B cell (primary cell): ENCODE measurements at regions not wholly inside any gene's neighbourhood (a gene's known extent, or its start where the extent isn't known, plus 50 kb on each side); places are given as distances from the start of the nearest gene placed in this dataset.

Experiments
- ATAC-seq: fragments of 200-7000 bp; cut with Tn5 transposase; one replicate; pipeline ENCODE4 v1.10.0; 2021; ENCODE audit warnings: low read depth, mild to moderate bottlenecking, moderate number of reproducible peaks, moderate library complexity
- CTCF ChIA-PET: fragments of 350-600 bp; sonication (Branson Sonifier 250); formaldehyde crosslinking; loops from one replicate; lab custom pipeline; 2021; ENCODE audit warnings: antibody characterized with exemption, inconsistent platforms; lab: Charles Lee
- POLR2A ChIA-PET: fragments of 350-600 bp; sonication (Branson Sonifier 250); formaldehyde crosslinking; loops from one replicate; lab custom pipeline; 2021; ENCODE audit warnings: antibody characterized with exemption; lab: Charles Lee
- DNase-seq: peaks from one replicate; pipeline ENCODE4 v3.0.0; 2013
- H2AFZ ChIP-seq: 2 replicates; pipeline ENCODE4 v1.6.1; 2012; ENCODE audit warnings: mild to moderate bottlenecking, low read depth, low read length; ENCODE audit not compliant: insufficient read depth, poor library complexity, severe bottlenecking
- H3K27ac ChIP-seq, 2 donors: 1 replicate in 1 of 2; 2 replicates in 1 of 2; pipeline ENCODE4 v1.5.1; 2012 to 2013; ENCODE audit warnings: low read length in 2 of 2, mild to moderate bottlenecking in 2 of 2, moderate library complexity in 1 of 2
- H3K27me3 ChIP-seq, 4 experiments: fragments of 200-600 bp in 1 of 4; sonication (generic) in 1 of 4; replicated peaks in 1 of 4; 1 replicate in 2 of 4; 2 replicates in 2 of 4; pipeline versions ENCODE4 v1.6.1 to v1.7.0; 2013 to 2016; ENCODE audit warnings: low read length in 3 of 4, mild to moderate bottlenecking in 2 of 4, mixed read lengths in 1 of 4, moderate library complexity in 1 of 4; ENCODE audit not compliant: insufficient read depth in 4 of 4, control insufficient read depth in 3 of 4; ENCODE audit errors: control extremely low read depth in 1 of 4
- H3K36me3 ChIP-seq, 2 experiments: replicated peaks in 1 of 2; 1 replicate in 1 of 2; 2 replicates in 1 of 2; pipeline versions ENCODE4 v1.6.1 to v1.7.1; 2013; ENCODE audit warnings: low read length in 1 of 2; ENCODE audit not compliant: insufficient read depth in 2 of 2, control insufficient read depth in 1 of 2; ENCODE audit errors: control extremely low read depth in 1 of 2, extremely low read depth in 1 of 2
- H3K4me1 ChIP-seq, 2 donors: fragments of 200-600 bp in 1 of 2; sonication (generic) in 1 of 2; 1 replicate in 1 of 2; 2 replicates in 1 of 2; pipeline versions ENCODE4 v1.5.1 to v1.6.1; 2013 to 2017; ENCODE audit warnings: low read length in 2 of 2; ENCODE audit not compliant: control insufficient read depth in 2 of 2, insufficient read depth in 2 of 2
- H3K4me2 ChIP-seq: replicated peaks from 2 replicates; pipeline ENCODE3; 2012; ENCODE audit warnings: mild to moderate bottlenecking, low read depth, low read length; ENCODE audit not compliant: poor library complexity, severe bottlenecking
- H3K4me3 ChIP-seq, 5 experiments: fragments of 200-600 bp in 1 of 5; sonication (generic) in 1 of 5; 1 replicate in 3 of 5; 2 replicates in 2 of 5; pipeline versions ENCODE4 v1.5.1 to v1.7.0; 2011 to 2016; ENCODE audit warnings: low read length in 4 of 5, mild to moderate bottlenecking in 4 of 5, low read depth in 2 of 5, control low read depth in 1 of 5, moderate library complexity in 1 of 5; ENCODE audit not compliant: insufficient read depth in 1 of 5; ENCODE audit errors: control extremely low read depth in 1 of 5, extremely low read depth in 1 of 5
- H3K79me2 ChIP-seq: fragments of 200-600 bp; sonication (generic); one replicate; pipeline ENCODE4 v1.6.0; 2016; ENCODE audit warnings: low read length; ENCODE audit not compliant: control insufficient read depth, insufficient read depth
- H3K9ac ChIP-seq: fragments of 200-600 bp; sonication (generic); 2 replicates; pipeline ENCODE4 v1.6.1; 2017; ENCODE audit warnings: mild to moderate bottlenecking, low read length, moderate library complexity
- H3K9me3 ChIP-seq, 3 donors: one replicate each; pipeline versions ENCODE4 v1.6.1 to v1.7.1; 2013; ENCODE audit warnings: low read length in 2 of 3; ENCODE audit not compliant: control insufficient read depth in 2 of 3, insufficient read depth in 1 of 3; ENCODE audit errors: control extremely low read depth in 1 of 3
- H4K20me1 ChIP-seq: 2 replicates; pipeline ENCODE4 v1.6.0; 2012; ENCODE audit warnings: mild to moderate bottlenecking, low read length; ENCODE audit not compliant: insufficient read depth, control insufficient read depth, poor library complexity, severe bottlenecking
- H3K27ac Mint-ChIP-seq: one replicate; pipeline ENCODE4 v1.8.0; 2021; ENCODE audit warnings: mixed read lengths
- H3K27me3 Mint-ChIP-seq: one replicate; pipeline ENCODE4 v1.8.0; 2021; ENCODE audit warnings: mixed read lengths
- H3K4me1 Mint-ChIP-seq: one replicate; pipeline ENCODE4 v1.8.0; 2021; ENCODE audit warnings: mixed read lengths
- H3K4me3 Mint-ChIP-seq: one replicate; pipeline ENCODE4 v1.8.0; 2021; ENCODE audit warnings: mixed read lengths
- H3K9me3 Mint-ChIP-seq: one replicate; pipeline ENCODE4 v1.8.0; 2022; ENCODE audit warnings: mixed read lengths; ENCODE audit not compliant: insufficient read depth
- CTCF ChIP-seq: fragments of 200-600 bp; IDR thresholded peaks from one replicate; pipeline ENCODE4 v1.8.0; 2022; ENCODE audit warnings: antibody characterized with exemption, mild to moderate bottlenecking
- EZH2 ChIP-seq: IDR thresholded peaks from 2 replicates; pipeline ENCODE4 v1.6.1; 2012; ENCODE audit warnings: borderline replicate concordance, low read depth, mild to moderate bottlenecking, moderate library complexity, low read length; ENCODE audit not compliant: insufficient read depth, poor library complexity, severe bottlenecking
- WGBS: methylation state at CpG from one replicate; pipeline ENCODE4 v1.1.5; 2013; ENCODE audit warnings: missing lambda C conversion rate; ENCODE audit not compliant: insufficient coverage; 5-methylcytosine and 5-hydroxymethylcytosine counted together
- intact Hi-C: fragments of 100-400 bp; cut with micrococcal nuclease; formaldehyde crosslinking; loops from one replicate; pipeline ENCODE4 v1.10.0; 2022

GRCh38 chr16:63625126-63625525 is 1496.7 kb downstream of the CDH11 start:
- Histone ChIP-seq H4K20me1 (no peaks in the 10 kb centered on the region), H3K9ac (no peak overlapping the region), H3K36me3 (no peaks in the 10 kb centered on the region), H2AFZ (no peak overlapping the region), H3K27me3 (no peaks in the 10 kb centered on the region), H3K4me1 (no peaks in the 10 kb centered on the region), H3K4me2 (no peak overlapping the region), H3K79me2 (no peaks in the 10 kb centered on the region), H3K4me3 (no peak overlapping the region), H3K27ac (no peak overlapping the region), H3K9me3 (no peaks in the 10 kb centered on the region)
- DNase-seq (no peak), ATAC-seq (no peak)
- CTCF ChIA-PET, result no interaction called here
- TF ChIP-seq CTCF (no peak), EZH2 (no peak)
- peaks cover 2% of the 10 kb centered on the region for H3K9me3 Mint-ChIP-seq
- H3K27me3 Mint-ChIP-seq, result no peaks in the 10 kb centered on the region
- POLR2A ChIA-PET, result no interaction called here
- no peak overlapping the region for H3K4me3 Mint-ChIP-seq
- WGBS, result no CpG with 5 or more reads among the region's 1 CpG
- H3K27ac Mint-ChIP-seq, result no peak overlapping the region
- intact Hi-C loops, result no loop called here
- no peaks in the 10 kb centered on the region for H3K4me1 Mint-ChIP-seq

GRCh38 chr16:63623551-63624039 is 1498.3 kb downstream of the CDH11 start:
- Mint-ChIP-seq H3K4me3 (no peak overlapping the region), H3K27me3 (no peaks in the 10 kb centered on the region), H3K4me1 (no peaks in the 10 kb centered on the region), H3K27ac (no peak overlapping the region), H3K9me3 (peaks cover 2% of the 10 kb centered on the region)
- WGBS, result 95% methylated on average over 3 of the region's 4 CpGs
- no peak overlapping the region for H3K9ac ChIP-seq
- no peak overlapping the region for H3K4me2 ChIP-seq
- ChIA-PET POLR2A (no interaction called here), CTCF (no interaction called here)
- no peaks in the 10 kb centered on the region for H3K4me1 ChIP-seq
- H2AFZ ChIP-seq, result no peak overlapping the region
- no peak for DNase-seq
- intact Hi-C loops, result no loop called here
- H3K27me3 ChIP-seq, result no peaks in the 10 kb centered on the region
- no peaks in the 10 kb centered on the region for H3K36me3 ChIP-seq
- no peak overlapping the region for H3K4me3 ChIP-seq
- no peak for TF ChIP-seq EZH2
- no peak for TF ChIP-seq CTCF
- no peaks in the 10 kb centered on the region for H4K20me1 ChIP-seq
- H3K27ac ChIP-seq, result no peak overlapping the region
- no peak for ATAC-seq
- H3K79me2 ChIP-seq, result no peaks in the 10 kb centered on the region
- peaks cover 0 to under 1% (median 0%) of the 10 kb centered on the region in 3 donors for H3K9me3 ChIP-seq
